A673 (cell line): ENCODE measurements at regions not wholly inside any gene's neighbourhood (a gene's known extent, or its start where the extent isn't known, plus 50 kb on each side); places are given as distances from the start of the nearest gene placed in this dataset.

ENCODE experiments used
- EZH2 ChIP-seq: fragments of 200-600 bp; sonication (generic); IDR thresholded peaks from 2 replicates; pipeline ENCODE4 v1.6.1; 2017; ENCODE audit warnings: borderline replicate concordance, low read depth, mild to moderate bottlenecking, mixed read lengths, antibody characterized with exemption, low read length; ENCODE audit not compliant: poor library complexity, severe bottlenecking
- TF ChIP-seq, protein P1 (sequence below): fragments of 300-800, 200-600 bp; sonication (generic); conservative IDR thresholded peaks from 2 replicates; pipeline ENCODE4 v1.5.1; 2017; ENCODE audit warnings: low read depth, mild to moderate bottlenecking, antibody characterized with exemption, low read length, moderate library complexity, mixed read lengths

DNA sequence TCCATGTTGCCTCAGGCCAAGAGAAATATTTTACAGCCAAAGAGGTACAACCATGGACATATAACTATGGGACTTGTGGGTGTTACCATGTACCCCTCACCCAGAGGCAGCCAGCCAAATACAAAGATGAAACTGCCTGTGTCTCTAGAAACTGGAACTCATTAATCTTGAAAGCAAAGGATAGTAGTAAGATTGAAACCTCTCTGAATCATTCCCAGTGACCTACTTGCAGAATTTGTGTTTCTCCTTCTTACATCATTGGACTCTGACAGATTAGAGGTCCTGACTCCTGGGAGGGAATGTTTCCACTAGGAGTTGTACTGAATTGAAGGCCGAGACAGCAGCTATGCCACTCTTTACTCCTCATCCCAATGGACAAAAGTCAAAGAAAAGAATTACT, 257.4 kb upstream of the UBASH3B start:
- TF ChIP-seq, protein P1, sequence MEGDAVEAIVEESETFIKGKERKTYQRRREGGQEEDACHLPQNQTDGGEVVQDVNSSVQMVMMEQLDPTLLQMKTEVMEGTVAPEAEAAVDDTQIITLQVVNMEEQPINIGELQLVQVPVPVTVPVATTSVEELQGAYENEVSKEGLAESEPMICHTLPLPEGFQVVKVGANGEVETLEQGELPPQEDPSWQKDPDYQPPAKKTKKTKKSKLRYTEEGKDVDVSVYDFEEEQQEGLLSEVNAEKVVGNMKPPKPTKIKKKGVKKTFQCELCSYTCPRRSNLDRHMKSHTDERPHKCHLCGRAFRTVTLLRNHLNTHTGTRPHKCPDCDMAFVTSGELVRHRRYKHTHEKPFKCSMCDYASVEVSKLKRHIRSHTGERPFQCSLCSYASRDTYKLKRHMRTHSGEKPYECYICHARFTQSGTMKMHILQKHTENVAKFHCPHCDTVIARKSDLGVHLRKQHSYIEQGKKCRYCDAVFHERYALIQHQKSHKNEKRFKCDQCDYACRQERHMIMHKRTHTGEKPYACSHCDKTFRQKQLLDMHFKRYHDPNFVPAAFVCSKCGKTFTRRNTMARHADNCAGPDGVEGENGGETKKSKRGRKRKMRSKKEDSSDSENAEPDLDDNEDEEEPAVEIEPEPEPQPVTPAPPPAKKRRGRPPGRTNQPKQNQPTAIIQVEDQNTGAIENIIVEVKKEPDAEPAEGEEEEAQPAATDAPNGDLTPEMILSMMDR: no peak
- TF ChIP-seq EZH2: no peak
